ENCODE measurements at regions not wholly inside any gene's neighbourhood (a gene's known extent, or its start where the extent isn't known, plus 50 kb on each side); places are given as distances from the start of the nearest gene placed in this dataset.

- Histone ChIP-seq H3K27me3 (ENCODE audit: control insufficient read depth, insufficient read depth, low read length) (no peaks in the 10 kb centered on the region), H3K36me3 (ENCODE audit: control insufficient read depth, insufficient read depth, low read length) (no peaks in the 10 kb centered on the region), H3K4me3 (ENCODE audit: low read depth, low read length) (no peak overlapping the region)
- POLR2A ChIA-PET = no interaction called here
- DNase-seq (ENCODE audit: low read depth) = peak; percentile 80
- no peak for TF ChIP-seq CTCF (IDR thresholded peaks at IDR 0.05; ENCODE audit: insufficient read depth, low read depth, low read length)
- CTCF ChIA-PET = interaction anchor here (0.6 to 0.7 kb wide), 2 partner anchors 12 to 357 kb away, joined by 3 to 4 read pairs; no protein-coding TSS in a partner anchor
Observed at GRCh38 chr2:152825834-152826233, 107.4 kb downstream of the ARL6IP6 start.

GRCh38 chr2:152823905-152824304, 105.5 kb downstream of the ARL6IP6 start:
- ChIA-PET POLR2A (no interaction called here), CTCF (no interaction called here)
- no peak overlapping the region for H3K4me3 ChIP-seq (ENCODE audit: low read depth, low read length)

GRCh38 chr2:152822676-152823075, 104.3 kb downstream of the ARL6IP6 start:
- no peaks in the 10 kb centered on the region for H3K36me3 ChIP-seq (ENCODE audit: control insufficient read depth, insufficient read depth, low read length)
- no peak for DNase-seq (ENCODE audit: low read depth)
- H3K4me3 ChIP-seq (ENCODE audit: low read depth, low read length) = no peak overlapping the region
- ChIA-PET POLR2A (no interaction called here), CTCF (no interaction called here)
- no peaks in the 10 kb centered on the region for H3K27me3 ChIP-seq (ENCODE audit: control insufficient read depth, insufficient read depth, low read length)
- no peak for TF ChIP-seq CTCF (IDR thresholded peaks at IDR 0.05; ENCODE audit: insufficient read depth, low read depth, low read length)

More at GRCh38 chr2:152823905-152824304, 105.5 kb downstream of the ARL6IP6 start:
- no peak for TF ChIP-seq CTCF (IDR thresholded peaks at IDR 0.05; ENCODE audit: insufficient read depth, low read depth, low read length)
- no peaks in the 10 kb centered on the region for H3K27me3 ChIP-seq (ENCODE audit: control insufficient read depth, insufficient read depth, low read length)
- no peak for DNase-seq (ENCODE audit: low read depth)
- H3K36me3 ChIP-seq (ENCODE audit: control insufficient read depth, insufficient read depth, low read length) = no peaks in the 10 kb centered on the region

- ChIA-PET POLR2A (no interaction called here), CTCF (interaction anchor here (1.3 kb wide), 1 partner anchor 14 kb away, joined by 3 read pairs; no protein-coding TSS in a partner anchor)
- no peak for TF ChIP-seq CTCF (IDR thresholded peaks at IDR 0.05; ENCODE audit: insufficient read depth, low read depth, low read length)
- Histone ChIP-seq H3K4me3 (ENCODE audit: low read depth, low read length) (no peak overlapping the region), H3K36me3 (ENCODE audit: control insufficient read depth, insufficient read depth, low read length) (no peaks in the 10 kb centered on the region), H3K27me3 (ENCODE audit: control insufficient read depth, insufficient read depth, low read length) (no peaks in the 10 kb centered on the region)
- no peak for DNase-seq (ENCODE audit: low read depth)
Observed at GRCh38 chr2:152820048-152820447, 101.6 kb downstream of the ARL6IP6 start.

- Histone ChIP-seq H3K27me3 (ENCODE audit: control insufficient read depth, insufficient read depth, low read length) (no peaks in the 10 kb centered on the region), H3K36me3 (ENCODE audit: control insufficient read depth, insufficient read depth, low read length) (no peaks in the 10 kb centered on the region), H3K4me3 (ENCODE audit: low read depth, low read length) (no peak overlapping the region)
- ChIA-PET CTCF (no interaction called here), POLR2A (no interaction called here)
- DNase-seq (ENCODE audit: low read depth) = no peak
- TF ChIP-seq CTCF (IDR thresholded peaks at IDR 0.05; ENCODE audit: insufficient read depth, low read depth, low read length) = no peak
Observed at GRCh38 chr2:152815634-152816257, 97.3 kb downstream of the ARL6IP6 start.

Data from BJ (cell line).